Progenitor cell of endocrine pancreas (in vitro differentiated cells): ENCODE measurements at regions not wholly inside any gene's neighbourhood (a gene's known extent, or its start where the extent isn't known, plus 50 kb on each side); places are given as distances from the start of the nearest gene placed in this dataset.
"Not testable (repeated sequence)": the region's sequence is repeated elsewhere in the genome, so short reads cannot be mapped to it uniquely, and the experiment has no call there.

Experiments
- DNase-seq: peaks from one replicate; pipeline ENCODE4 v3.0.0; 2021; ENCODE audit warnings: low spot score; ENCODE audit not compliant: unreplicated experiment
- H3K27ac Mint-ChIP-seq: 2 replicates; pipeline ENCODE4 v1.8.0; 2021; ENCODE audit warnings: mild to moderate bottlenecking, moderate library complexity, mixed read lengths
- H3K27me3 Mint-ChIP-seq: 2 replicates; pipeline ENCODE4 v1.8.0; 2021; ENCODE audit warnings: mixed read lengths
- H3K36me3 Mint-ChIP-seq: 2 replicates; pipeline ENCODE4 v1.8.0; 2022; ENCODE audit warnings: mixed read lengths; ENCODE audit not compliant: insufficient read depth
- H3K4me1 Mint-ChIP-seq: 2 replicates; pipeline ENCODE4 v1.8.0; 2021; ENCODE audit warnings: low read depth, mixed read lengths
- H3K4me3 Mint-ChIP-seq: 2 replicates; pipeline ENCODE4 v1.8.0; 2021; ENCODE audit warnings: low read depth, mild to moderate bottlenecking, moderate library complexity, mixed read lengths
- H3K9me3 Mint-ChIP-seq: 2 replicates; pipeline ENCODE4 v1.8.0; 2021; ENCODE audit warnings: low read depth, mixed read lengths
- TF ChIP-seq, protein P1 (sequence below): fragments of 200-600 bp; sonication (generic); IDR thresholded peaks from one replicate; pipeline ENCODE4 v1.5.0; 2021; ENCODE audit warnings: antibody characterized with exemption, mild to moderate bottlenecking; ENCODE audit not compliant: unreplicated experiment

GRCh38 chr4:14347526-14347925 lies 654.8 kb upstream of the CPEB2 start:
- TF ChIP-seq, protein P1, sequence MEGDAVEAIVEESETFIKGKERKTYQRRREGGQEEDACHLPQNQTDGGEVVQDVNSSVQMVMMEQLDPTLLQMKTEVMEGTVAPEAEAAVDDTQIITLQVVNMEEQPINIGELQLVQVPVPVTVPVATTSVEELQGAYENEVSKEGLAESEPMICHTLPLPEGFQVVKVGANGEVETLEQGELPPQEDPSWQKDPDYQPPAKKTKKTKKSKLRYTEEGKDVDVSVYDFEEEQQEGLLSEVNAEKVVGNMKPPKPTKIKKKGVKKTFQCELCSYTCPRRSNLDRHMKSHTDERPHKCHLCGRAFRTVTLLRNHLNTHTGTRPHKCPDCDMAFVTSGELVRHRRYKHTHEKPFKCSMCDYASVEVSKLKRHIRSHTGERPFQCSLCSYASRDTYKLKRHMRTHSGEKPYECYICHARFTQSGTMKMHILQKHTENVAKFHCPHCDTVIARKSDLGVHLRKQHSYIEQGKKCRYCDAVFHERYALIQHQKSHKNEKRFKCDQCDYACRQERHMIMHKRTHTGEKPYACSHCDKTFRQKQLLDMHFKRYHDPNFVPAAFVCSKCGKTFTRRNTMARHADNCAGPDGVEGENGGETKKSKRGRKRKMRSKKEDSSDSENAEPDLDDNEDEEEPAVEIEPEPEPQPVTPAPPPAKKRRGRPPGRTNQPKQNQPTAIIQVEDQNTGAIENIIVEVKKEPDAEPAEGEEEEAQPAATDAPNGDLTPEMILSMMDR = no peak
- DNase-seq = no peak
- Mint-ChIP-seq H3K4me1 (peaks cover 3% of the 10 kb centered on the region), H3K4me3 (no peak overlapping the region), H3K27ac (no peak overlapping the region), H3K27me3 (no peaks in the 10 kb centered on the region), H3K9me3 (no peaks in the 10 kb centered on the region), H3K36me3 (no peaks in the 10 kb centered on the region)

DNA sequence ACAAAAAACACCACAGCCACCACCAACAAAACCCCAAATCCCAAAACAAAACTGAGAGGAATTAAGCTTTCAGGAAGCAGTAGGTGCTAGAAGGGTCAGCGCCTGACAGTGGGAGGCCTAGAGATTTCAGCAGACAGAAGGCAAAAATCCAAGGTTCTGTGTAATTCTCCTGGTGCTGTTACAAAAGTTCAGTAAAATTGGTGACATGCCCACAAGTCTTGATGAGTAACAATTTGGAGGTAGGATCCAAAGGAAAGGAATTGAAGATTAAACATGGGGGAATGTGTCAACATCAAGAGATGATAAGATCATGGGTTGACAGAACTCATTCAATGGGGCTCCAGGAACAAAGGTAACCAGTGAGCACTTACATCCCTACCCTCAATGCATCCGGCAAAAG lies 653.8 kb upstream of the CPEB2 start:
- Mint-ChIP-seq H3K9me3 (no peaks in the 10 kb centered on the region), H3K36me3 (no peaks in the 10 kb centered on the region), H3K27ac (no peak overlapping the region), H3K4me3 (no peak overlapping the region), H3K4me1 (peaks cover 3% of the 10 kb centered on the region), H3K27me3 (no peaks in the 10 kb centered on the region)
- DNase-seq = no peak
- TF ChIP-seq, protein P1 = no peak

DNA sequence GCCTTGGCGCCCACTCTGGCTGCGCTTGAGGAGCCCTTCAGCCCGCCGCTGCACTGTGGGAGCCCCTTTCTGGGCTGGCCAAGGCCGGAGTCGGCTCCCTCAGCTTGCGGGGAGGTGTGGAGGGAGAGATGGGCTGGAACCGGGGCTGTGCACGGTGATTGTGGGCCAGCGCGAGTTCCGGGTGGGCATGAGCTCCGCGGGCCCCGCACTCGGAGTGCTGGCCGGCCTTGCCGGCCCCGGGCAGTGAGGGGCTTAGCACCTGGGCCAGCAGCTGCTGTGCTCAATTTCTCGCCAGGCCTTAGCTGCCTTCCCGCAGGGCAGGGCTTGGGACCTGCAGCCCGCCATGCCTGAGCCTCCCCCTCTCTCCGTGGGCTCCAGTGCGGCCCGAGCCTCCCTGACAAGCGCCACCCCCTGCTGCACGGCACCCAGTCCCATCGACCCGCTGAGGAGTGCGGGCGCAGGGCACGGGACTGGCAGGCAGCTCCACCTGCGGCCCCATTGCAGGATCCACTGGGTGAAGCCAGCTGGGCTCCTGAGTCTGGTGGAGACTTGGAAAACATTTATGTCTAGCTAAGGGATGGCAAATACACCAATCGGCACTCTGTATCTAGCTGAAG lies 643.6 kb upstream of the CPEB2 start:
- not testable (repeated sequence) for H3K27ac Mint-ChIP-seq, H3K27me3 Mint-ChIP-seq, H3K36me3 Mint-ChIP-seq, H3K4me1 Mint-ChIP-seq, H3K9me3 Mint-ChIP-seq, H3K4me3 Mint-ChIP-seq, DNase-seq

- TF ChIP-seq, protein P1 = no peak
- Mint-ChIP-seq H3K4me1 (no peaks in the 10 kb centered on the region), H3K27me3 (no peaks in the 10 kb centered on the region), H3K27ac (no peak overlapping the region), H3K9me3 (no peaks in the 10 kb centered on the region), H3K4me3 (no peak overlapping the region), H3K36me3 (no peaks in the 10 kb centered on the region)
- no peak for DNase-seq
Measured at GRCh38 chr4:14359991-14360390, 642.3 kb upstream of the CPEB2 start.

DNA sequence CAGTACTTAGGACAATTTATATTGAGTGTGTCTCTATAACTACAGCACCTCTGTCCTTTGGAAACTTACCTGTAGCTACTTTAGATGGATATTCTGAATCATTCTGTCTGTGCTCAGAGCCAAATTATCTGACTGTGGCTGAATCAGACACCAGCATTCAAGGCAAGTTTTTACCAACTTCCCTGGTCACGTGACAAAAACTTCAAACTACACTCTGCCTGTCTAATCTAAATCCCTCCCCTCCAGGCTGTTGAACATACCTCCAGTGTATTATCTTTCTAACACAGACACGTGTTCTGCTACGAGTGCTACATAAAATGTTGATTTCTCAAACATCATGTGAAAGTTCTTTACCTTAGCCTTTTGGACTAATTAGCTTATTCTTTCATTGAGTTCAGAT lies 641.2 kb upstream of the CPEB2 start:
- no peak for DNase-seq
- TF ChIP-seq, protein P1 = no peak
- Mint-ChIP-seq H3K9me3 (no peaks in the 10 kb centered on the region), H3K36me3 (no peaks in the 10 kb centered on the region), H3K27me3 (no peaks in the 10 kb centered on the region), H3K4me1 (no peaks in the 10 kb centered on the region), H3K27ac (no peak overlapping the region), H3K4me3 (no peak overlapping the region)

- Mint-ChIP-seq H3K36me3 (no peaks in the 10 kb centered on the region), H3K27ac (no peak overlapping the region), H3K4me3 (no peak overlapping the region), H3K9me3 (no peaks in the 10 kb centered on the region), H3K27me3 (no peaks in the 10 kb centered on the region), H3K4me1 (no peaks in the 10 kb centered on the region)
- TF ChIP-seq, protein P1 = no peak
- no peak for DNase-seq
Measured at GRCh38 chr4:14362385-14362784, 639.9 kb upstream of the CPEB2 start.
